Neutrophil (primary cell): ENCODE measurements at regions not wholly inside any gene's neighbourhood (a gene's known extent, or its start where the extent isn't known, plus 50 kb on each side); places are given as distances from the start of the nearest gene placed in this dataset.

ENCODE experiments used
- H3K27ac ChIP-seq: fragments of 200-600 bp; sonication (generic); 2 replicates; pipeline ENCODE4 v1.5.1; 2016; ENCODE audit warnings: mild to moderate bottlenecking, moderate library complexity
- H3K27me3 ChIP-seq: fragments of 200-600 bp; sonication (generic); 2 replicates; pipeline ENCODE4 v1.6.0; 2016; ENCODE audit warnings: mild to moderate bottlenecking
- H3K36me3 ChIP-seq: fragments of 200-600 bp; sonication (generic); 2 replicates; pipeline ENCODE4 v1.5.1; 2017
- H3K4me1 ChIP-seq, 2 experiments: fragments of 200-600 bp in 1 of 2; sonication (generic) in 1 of 2; 1 replicate in 1 of 2; 2 replicates in 1 of 2; pipeline versions ENCODE4 v1.5.1 to v1.6.1; 2013 to 2016; ENCODE audit warnings: low read depth in 1 of 2, low read length in 1 of 2, mild to moderate bottlenecking in 1 of 2, moderate library complexity in 1 of 2; ENCODE audit not compliant: control insufficient read depth in 1 of 2, insufficient read depth in 1 of 2
- H3K4me3 ChIP-seq, 2 experiments: fragments of 200-600 bp in 1 of 2; sonication (generic) in 1 of 2; 1 replicate in 1 of 2; 2 replicates in 1 of 2; pipeline ENCODE4 v1.5.1; 2013 to 2016; ENCODE audit warnings: low read depth in 1 of 2, low read length in 1 of 2, mild to moderate bottlenecking in 1 of 2, moderate library complexity in 1 of 2
- H3K9me3 ChIP-seq: fragments of 200-600 bp; sonication (generic); 2 replicates; pipeline ENCODE4 v1.5.1; 2016
- TF ChIP-seq, protein P1 (sequence below): fragments of 200-600 bp; sonication (generic); IDR thresholded peaks from 2 replicates; pipeline ENCODE4 v1.5.1; 2016; ENCODE audit warnings: antibody characterized with exemption

- no peaks in the 10 kb centered on the region for H3K27me3 ChIP-seq
- TF ChIP-seq, protein P1, sequence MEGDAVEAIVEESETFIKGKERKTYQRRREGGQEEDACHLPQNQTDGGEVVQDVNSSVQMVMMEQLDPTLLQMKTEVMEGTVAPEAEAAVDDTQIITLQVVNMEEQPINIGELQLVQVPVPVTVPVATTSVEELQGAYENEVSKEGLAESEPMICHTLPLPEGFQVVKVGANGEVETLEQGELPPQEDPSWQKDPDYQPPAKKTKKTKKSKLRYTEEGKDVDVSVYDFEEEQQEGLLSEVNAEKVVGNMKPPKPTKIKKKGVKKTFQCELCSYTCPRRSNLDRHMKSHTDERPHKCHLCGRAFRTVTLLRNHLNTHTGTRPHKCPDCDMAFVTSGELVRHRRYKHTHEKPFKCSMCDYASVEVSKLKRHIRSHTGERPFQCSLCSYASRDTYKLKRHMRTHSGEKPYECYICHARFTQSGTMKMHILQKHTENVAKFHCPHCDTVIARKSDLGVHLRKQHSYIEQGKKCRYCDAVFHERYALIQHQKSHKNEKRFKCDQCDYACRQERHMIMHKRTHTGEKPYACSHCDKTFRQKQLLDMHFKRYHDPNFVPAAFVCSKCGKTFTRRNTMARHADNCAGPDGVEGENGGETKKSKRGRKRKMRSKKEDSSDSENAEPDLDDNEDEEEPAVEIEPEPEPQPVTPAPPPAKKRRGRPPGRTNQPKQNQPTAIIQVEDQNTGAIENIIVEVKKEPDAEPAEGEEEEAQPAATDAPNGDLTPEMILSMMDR: no peak
Observed at GRCh38 chr6:164812706-164813105, 496.7 kb downstream of the C6orf118 start.

DNA sequence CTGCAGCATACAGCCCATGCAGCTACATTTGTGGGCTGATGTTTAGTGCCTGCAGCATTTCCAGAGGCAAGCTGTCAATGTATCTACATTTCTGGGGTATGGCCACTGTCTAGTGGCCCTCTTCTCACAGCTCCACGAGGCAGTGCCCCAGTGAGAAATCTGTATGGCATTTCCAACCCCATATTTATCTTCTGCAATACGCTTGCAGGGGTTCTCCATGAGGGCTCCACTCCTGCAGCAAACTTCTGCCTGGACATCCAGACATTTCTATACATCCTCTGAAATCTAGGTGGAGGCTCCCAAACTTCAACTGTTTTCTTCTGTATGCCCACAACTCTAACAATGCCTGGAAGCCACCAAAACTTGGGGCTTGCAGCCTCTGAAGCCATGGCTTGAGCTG is 502.3 kb downstream of the C6orf118 start:
- no peak overlapping the region for H3K27ac ChIP-seq
- TF ChIP-seq, protein P1: no peak
- no peak overlapping the region for H3K4me3 ChIP-seq
- H3K9me3 ChIP-seq: no peaks in the 10 kb centered on the region
- H3K27me3 ChIP-seq: no peaks in the 10 kb centered on the region
- no peaks in the 10 kb centered on the region for H3K4me1 ChIP-seq
- no peaks in the 10 kb centered on the region for H3K36me3 ChIP-seq

More at GRCh38 chr6:164812706-164813105, 496.7 kb downstream of the C6orf118 start:
- Histone ChIP-seq H3K4me1 (no peaks in the 10 kb centered on the region), H3K27ac (no peak overlapping the region), H3K36me3 (no peaks in the 10 kb centered on the region), H3K9me3 (peaks cover 4% of the 10 kb centered on the region), H3K4me3 (no peak overlapping the region)

DNA sequence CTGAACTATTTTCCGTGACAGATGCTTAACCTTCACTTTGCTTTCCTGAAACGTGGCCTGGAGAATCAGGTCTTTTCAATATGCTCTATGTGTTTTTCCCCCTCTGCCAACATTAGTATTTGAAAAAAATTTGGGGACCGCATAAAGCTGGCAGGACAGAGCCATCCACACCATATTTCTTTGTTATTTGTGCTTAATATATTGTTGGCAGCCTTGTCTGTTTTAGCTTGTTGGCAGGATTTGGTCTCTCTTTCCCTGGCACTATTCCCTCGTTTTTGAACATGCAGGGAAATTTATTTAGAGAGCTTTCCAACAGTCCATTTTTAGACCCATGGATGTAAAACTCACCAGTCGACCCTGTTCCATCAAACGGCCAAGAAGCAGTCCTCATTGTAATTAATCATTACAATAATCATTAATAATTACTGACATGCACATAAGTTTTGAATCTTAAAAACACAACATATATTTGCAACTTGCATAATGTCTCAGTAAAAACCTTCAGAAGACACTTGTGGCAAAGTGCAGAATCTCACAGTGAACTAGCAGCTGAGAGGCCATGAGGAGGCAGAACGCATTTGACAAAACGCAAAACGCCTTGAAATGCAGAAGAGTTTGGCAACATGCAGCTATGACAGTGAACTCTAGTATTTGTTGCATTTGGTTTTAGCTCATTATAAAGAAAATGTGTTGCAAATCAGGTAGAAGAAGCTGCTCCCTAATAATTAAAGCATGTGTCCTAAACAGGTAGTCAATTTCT is 514.2 kb downstream of the C6orf118 start:
- Histone ChIP-seq H3K4me1 (no peaks in the 10 kb centered on the region), H3K9me3 (no peaks in the 10 kb centered on the region), H3K4me3 (no peak overlapping the region), H3K36me3 (no peaks in the 10 kb centered on the region), H3K27ac (no peak overlapping the region), H3K27me3 (no peaks in the 10 kb centered on the region)
- TF ChIP-seq, protein P1: no peak

DNA sequence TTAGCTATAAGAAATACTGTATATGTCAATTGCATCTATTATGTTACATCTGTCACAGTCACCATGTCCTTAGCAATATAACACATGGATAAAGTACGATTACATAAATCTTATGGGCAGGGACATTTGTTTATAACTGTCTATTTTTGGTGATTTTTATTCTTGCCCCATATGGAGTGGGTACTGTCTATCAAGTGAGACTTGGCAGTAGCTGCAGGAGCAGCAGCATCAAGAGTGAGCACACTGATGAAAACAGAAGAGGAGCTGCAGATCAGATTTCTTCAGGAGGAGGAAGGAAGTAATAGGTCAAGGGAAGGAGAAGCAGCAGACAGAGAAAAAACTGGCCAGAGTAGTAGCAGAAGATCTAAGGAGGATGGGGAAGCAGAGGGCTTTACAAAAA is 516.7 kb downstream of the C6orf118 start:
- TF ChIP-seq, protein P1: no peak
- Histone ChIP-seq H3K4me3 (no peak overlapping the region), H3K36me3 (no peaks in the 10 kb centered on the region), H3K27me3 (no peaks in the 10 kb centered on the region), H3K4me1 (no peaks in the 10 kb centered on the region), H3K27ac (no peak overlapping the region), H3K9me3 (no peaks in the 10 kb centered on the region)

GRCh38 chr6:164791498-164791897 is 517.9 kb downstream of the C6orf118 start:
- Histone ChIP-seq H3K27ac (no peak overlapping the region), H3K4me3 (no peak overlapping the region), H3K36me3 (no peaks in the 10 kb centered on the region), H3K27me3 (no peaks in the 10 kb centered on the region), H3K4me1 (no peaks in the 10 kb centered on the region), H3K9me3 (no peaks in the 10 kb centered on the region)
- TF ChIP-seq, protein P1: no peak
